GM23248 (cell line): ENCODE measurements at regions not wholly inside any gene's neighbourhood (a gene's known extent, or its start where the extent isn't known, plus 50 kb on each side); places are given as distances from the start of the nearest gene placed in this dataset.

Source experiments
- DNase-seq: peaks from one replicate; pipeline ENCODE4 v3.0.0-alpha.2; 2015
- H2AFZ ChIP-seq: fragments of 200-600 bp; sonication (generic); 2 replicates; pipeline ENCODE4 v1.6.1; 2016; ENCODE audit warnings: antibody characterized with exemption
- H3F3A ChIP-seq: fragments of 200-600 bp; sonication (generic); 2 replicates; pipeline ENCODE4 v1.6.1; 2016; ENCODE audit warnings: mild to moderate bottlenecking, antibody characterized with exemption, mixed run types; ENCODE audit not compliant: insufficient read depth
- H3K27ac ChIP-seq: fragments of 200-600 bp; sonication (generic); 2 replicates; pipeline ENCODE4 v1.5.1; 2016; ENCODE audit warnings: mild to moderate bottlenecking
- H3K27me3 ChIP-seq: fragments of 200-600 bp; sonication (generic); replicated peaks from 2 replicates; pipeline ENCODE4 v1.6.1; 2016; ENCODE audit warnings: mild to moderate bottlenecking; ENCODE audit not compliant: insufficient read depth
- H3K36me3 ChIP-seq: fragments of 200-600 bp; sonication (generic); 2 replicates; pipeline ENCODE4 v1.6.1; 2016; ENCODE audit warnings: low read depth, mild to moderate bottlenecking
- H3K4me1 ChIP-seq: fragments of 200-600 bp; sonication (generic); 2 replicates; pipeline ENCODE4 v1.6.1; 2016; ENCODE audit warnings: mild to moderate bottlenecking; ENCODE audit not compliant: insufficient read depth
- H3K4me2 ChIP-seq: fragments of 200-600 bp; sonication (generic); one replicate; pipeline ENCODE4 v1.6.1; 2016; ENCODE audit warnings: mild to moderate bottlenecking; ENCODE audit not compliant: unreplicated experiment
- H3K4me3 ChIP-seq: fragments of 200-600 bp; sonication (generic); 2 replicates; pipeline ENCODE4 v1.5.1; 2016; ENCODE audit warnings: mild to moderate bottlenecking
- H3K79me2 ChIP-seq: fragments of 200-600 bp; sonication (generic); 2 replicates; pipeline ENCODE4 v1.6.1; 2016; ENCODE audit warnings: mild to moderate bottlenecking; ENCODE audit not compliant: insufficient read depth
- H3K9ac ChIP-seq: fragments of 200-600 bp; sonication (generic); 2 replicates; pipeline ENCODE4 v1.6.1; 2016; ENCODE audit warnings: mild to moderate bottlenecking
- H3K9me2 ChIP-seq: fragments of 200-600 bp; sonication (generic); 2 replicates; pipeline ENCODE4 v1.6.1; 2016; ENCODE audit warnings: mixed run types, mild to moderate bottlenecking, moderate library complexity; ENCODE audit not compliant: insufficient read depth
- H3K9me3 ChIP-seq: fragments of 200-600 bp; sonication (generic); one replicate; pipeline ENCODE4 v1.6.1; 2017; ENCODE audit warnings: low read depth
- H4K20me1 ChIP-seq: fragments of 200-600 bp; sonication (generic); 2 replicates; pipeline ENCODE4 v1.6.0; 2016; ENCODE audit not compliant: insufficient read depth
- EZH2 ChIP-seq: fragments of 200-600 bp; sonication (generic); IDR thresholded peaks from 2 replicates; pipeline ENCODE4 v1.6.1; 2018; ENCODE audit warnings: antibody characterized with exemption, mild to moderate bottlenecking; ENCODE audit not compliant: insufficient read depth, poor library complexity, severe bottlenecking
- EZH2phosphoT487 ChIP-seq: fragments of 200-600 bp; sonication (generic); IDR thresholded peaks from 2 replicates; pipeline ENCODE4 v1.6.1; 2018; ENCODE audit warnings: antibody characterized with exemption, moderate library complexity, mild to moderate bottlenecking, low read depth; ENCODE audit not compliant: insufficient read depth
- WGBS, 2 experiments: methylation state at CpG; one replicate each; pipeline ENCODE4 v1.1.6; 2015 to 2017; ENCODE audit warnings: low lambda C conversion rate in 2 of 2, low coverage in 1 of 2; ENCODE audit errors: missing lambda C conversion rate in 2 of 2; 5-methylcytosine and 5-hydroxymethylcytosine counted together
- in situ Hi-C: fragments of 300-500 bp; cut with MboI; formaldehyde crosslinking; loops from 2 replicates; pipeline ENCODE4 v1.15.0; 2020

DNA sequence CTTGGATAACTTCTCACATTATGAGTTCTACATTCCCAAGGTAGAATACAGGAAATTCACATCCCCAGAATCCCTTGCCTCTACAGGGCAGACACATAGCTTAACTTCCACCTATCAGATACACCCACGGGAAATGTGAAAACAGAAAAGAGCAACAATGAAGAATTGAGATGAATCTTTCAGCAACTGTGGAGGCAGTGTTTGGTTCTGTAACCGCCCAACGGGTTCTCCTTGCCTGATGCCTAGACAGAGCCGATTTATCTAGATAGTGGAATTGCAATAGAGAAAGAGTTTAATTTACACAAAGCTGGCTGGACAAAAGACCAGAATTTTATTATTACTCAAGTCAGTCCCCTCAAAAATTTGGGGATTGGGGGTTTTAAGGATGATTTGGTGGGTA, 138.8 kb downstream of the MTPAP start:
- H3K4me2 ChIP-seq = no peak overlapping the region
- no peak for DNase-seq
- TF ChIP-seq EZH2 = no peak
- no peak for TF ChIP-seq EZH2phosphoT487
- no peaks in the 10 kb centered on the region for H3K9me2 ChIP-seq
- no peak overlapping the region for H3K4me3 ChIP-seq
- H3K27me3 ChIP-seq = no peaks in the 10 kb centered on the region; the same call in 1 of the 2 replicates
- H3K79me2 ChIP-seq = no peaks in the 10 kb centered on the region
- H3K4me1 ChIP-seq = peaks cover 7% of the 10 kb centered on the region; the same call in 1 of the 2 replicates
- H3K36me3 ChIP-seq = no peaks in the 10 kb centered on the region
- no peaks in the 10 kb centered on the region for H3F3A ChIP-seq
- in situ Hi-C loops = no loop called here
- 86 to 91% methylated on average over 4 of the region's 4 CpGs for WGBS, 2 experiments
- H3K9ac ChIP-seq = no peak overlapping the region
- no peak overlapping the region for H2AFZ ChIP-seq
- H4K20me1 ChIP-seq = no peaks in the 10 kb centered on the region
- H3K27ac ChIP-seq = no peak overlapping the region
- no peaks in the 10 kb centered on the region for H3K9me3 ChIP-seq

DNA sequence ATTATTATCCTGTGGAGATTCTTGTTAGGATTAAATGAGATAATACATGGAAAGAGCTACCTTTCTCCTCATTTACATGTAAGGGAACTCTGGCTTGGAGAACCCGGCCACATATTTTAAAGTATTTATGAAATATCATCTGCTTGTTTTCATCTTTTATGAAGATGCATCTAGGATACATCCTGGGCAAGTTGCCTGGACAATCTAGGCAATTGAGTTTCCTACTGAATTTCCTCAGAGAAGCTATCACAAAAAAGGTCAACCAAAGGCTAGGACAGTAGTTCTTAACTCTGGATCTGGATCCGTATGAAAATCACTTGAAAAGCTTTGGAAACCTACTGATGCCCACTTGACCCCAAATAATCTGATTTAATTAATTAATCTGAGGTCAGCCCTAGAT, 140.7 kb downstream of the MTPAP start:
- H3F3A ChIP-seq = no peaks in the 10 kb centered on the region
- TF ChIP-seq EZH2 = no peak
- TF ChIP-seq EZH2phosphoT487 = no peak
- no peak overlapping the region for H3K4me2 ChIP-seq
- H3K27me3 ChIP-seq = no peaks in the 10 kb centered on the region; the same call in 1 of the 2 replicates
- no peak for DNase-seq
- H3K79me2 ChIP-seq = no peaks in the 10 kb centered on the region
- peaks cover 7% of the 10 kb centered on the region; the same call in 1 of the 2 replicates for H3K4me1 ChIP-seq
- H2AFZ ChIP-seq = no peak overlapping the region
- no peaks in the 10 kb centered on the region for H3K36me3 ChIP-seq
- no peaks in the 10 kb centered on the region for H3K9me2 ChIP-seq
- in situ Hi-C loops = no loop called here
- 57% methylated on average over 2 of the region's 2 CpGs for WGBS, 2 experiments
- no peak overlapping the region for H3K4me3 ChIP-seq
- no peaks in the 10 kb centered on the region for H3K9me3 ChIP-seq
- no peak overlapping the region for H3K9ac ChIP-seq
- no peak overlapping the region for H3K27ac ChIP-seq
- H4K20me1 ChIP-seq = no peaks in the 10 kb centered on the region

DNA sequence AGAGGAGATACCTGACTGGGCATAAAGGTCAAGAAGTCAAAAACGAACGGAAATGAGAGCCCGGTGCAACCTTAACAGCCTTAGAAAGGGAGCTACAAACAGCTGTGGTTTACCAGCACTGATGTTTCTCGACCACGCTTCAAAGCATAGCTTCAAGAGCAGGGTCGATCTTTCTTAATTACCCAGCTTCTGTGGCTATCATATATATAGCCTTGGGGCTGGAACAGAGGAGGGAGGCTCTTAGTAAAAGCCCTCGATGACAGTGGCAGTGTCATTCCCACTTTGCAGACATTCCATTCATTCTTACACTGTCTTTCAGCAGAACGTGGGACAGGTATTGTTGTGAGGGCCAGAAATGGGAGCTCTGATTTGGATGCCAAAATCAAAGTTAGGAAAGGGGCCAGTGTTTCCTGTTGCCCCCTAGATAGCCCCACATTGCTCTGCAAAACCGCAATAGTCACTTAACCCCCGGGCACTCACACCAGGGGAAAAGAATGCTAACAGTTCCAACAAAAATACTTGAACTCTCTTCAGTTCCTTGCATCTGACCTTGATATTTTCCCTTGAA, 141.5 kb downstream of the MTPAP start:
- Histone ChIP-seq H3K9me3 (no peaks in the 10 kb centered on the region), H2AFZ (no peak overlapping the region), H3K27ac (no peak overlapping the region), H3K36me3 (no peaks in the 10 kb centered on the region), H4K20me1 (no peaks in the 10 kb centered on the region), H3K9me2 (no peaks in the 10 kb centered on the region), H3K79me2 (no peaks in the 10 kb centered on the region), H3K4me1 (peaks cover 7% of the 10 kb centered on the region; the same call in 1 of the 2 replicates), H3K27me3 (no peaks in the 10 kb centered on the region), H3K4me2 (no peak overlapping the region), H3K4me3 (no peak overlapping the region), H3F3A (no peaks in the 10 kb centered on the region), H3K9ac (no peak overlapping the region)
- DNase-seq = no peak
- WGBS, 2 experiments = 43 to 44% methylated on average over 10 of the region's 10 CpGs
- no peak for TF ChIP-seq EZH2phosphoT487
- no peak for TF ChIP-seq EZH2
- in situ Hi-C loops = no loop called here

DNA sequence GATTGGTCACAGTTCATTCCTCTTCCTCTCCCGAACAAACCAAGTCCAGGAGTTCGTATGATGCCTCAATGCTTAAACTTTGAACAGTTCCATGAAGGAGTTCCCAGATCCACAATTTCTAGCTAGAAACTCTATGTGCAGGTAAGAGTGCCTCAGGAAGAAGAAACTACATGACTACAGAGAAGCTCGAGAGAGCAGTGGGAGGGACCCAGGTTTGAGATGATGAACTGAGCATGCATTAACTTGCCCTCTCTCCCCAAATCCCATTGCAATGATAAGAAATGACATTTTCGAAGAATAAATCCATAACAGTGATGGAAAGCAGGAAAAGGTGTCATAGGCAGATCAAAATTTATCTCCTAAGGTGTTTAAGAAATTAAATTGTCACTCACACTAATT, 140.6 kb upstream of the JCAD start:
- DNase-seq = no peak
- Histone ChIP-seq H3K9me3 (no peaks in the 10 kb centered on the region), H3K4me1 (no peaks in the 10 kb centered on the region), H3F3A (no peaks in the 10 kb centered on the region), H3K4me3 (no peak overlapping the region), H3K4me2 (no peak overlapping the region), H3K36me3 (no peaks in the 10 kb centered on the region), H4K20me1 (no peaks in the 10 kb centered on the region), H3K79me2 (no peaks in the 10 kb centered on the region), H3K27me3 (peaks cover 3% of the 10 kb centered on the region; the same call in 1 of the 2 replicates), H3K9ac (no peak overlapping the region), H3K27ac (no peak overlapping the region), H2AFZ (no peak overlapping the region), H3K9me2 (no peaks in the 10 kb centered on the region)
- in situ Hi-C loops = no loop called here
- 41 to 49% methylated on average over 4 of the region's 4 CpGs for WGBS, 2 experiments
- TF ChIP-seq EZH2phosphoT487 (no peak), EZH2 (no peak)
